HG02759 (cell line): ENCODE measurements at regions not wholly inside any gene's neighbourhood (a gene's known extent, or its start where the extent isn't known, plus 50 kb on each side); places are given as distances from the start of the nearest gene placed in this dataset.
"Not testable (repeated sequence)": the region's sequence is repeated elsewhere in the genome, so short reads cannot be mapped to it uniquely, and the experiment has no call there.

Experiments used
- ATAC-seq: cut with Tn5 transposase; IDR thresholded peaks from one replicate; pipeline ENCODE4 v1.9.1; 2021; ENCODE audit warnings: mild to moderate bottlenecking, moderate library complexity; ENCODE audit not compliant: unreplicated experiment

DNA sequence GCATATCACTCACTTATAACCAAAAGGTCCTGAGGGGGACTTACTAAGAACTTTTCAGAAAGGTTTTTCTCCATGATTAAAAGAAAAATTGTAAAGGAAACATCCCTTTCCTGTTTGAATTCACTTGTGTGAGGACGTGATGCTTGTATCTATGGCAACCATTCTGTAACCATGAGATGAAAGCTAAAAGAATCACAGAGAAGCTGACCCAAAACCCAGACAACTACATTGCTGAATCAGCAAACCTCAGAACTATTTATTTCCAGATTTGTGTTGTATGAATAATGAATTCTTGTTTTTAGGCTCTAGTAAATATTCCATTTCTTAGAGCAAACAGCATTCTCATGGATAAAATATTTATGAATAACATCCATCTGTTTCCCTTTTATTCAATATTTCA lies 91.2 kb downstream of the RCHY1 start:
- no peak for ATAC-seq

- ATAC-seq, result no peak
Observed at GRCh38 chr4:75412746-75413145, 101.5 kb downstream of the RCHY1 start.

GRCh38 chr4:75398501-75398900 lies 115.7 kb downstream of the RCHY1 start:
- no peak for ATAC-seq

DNA sequence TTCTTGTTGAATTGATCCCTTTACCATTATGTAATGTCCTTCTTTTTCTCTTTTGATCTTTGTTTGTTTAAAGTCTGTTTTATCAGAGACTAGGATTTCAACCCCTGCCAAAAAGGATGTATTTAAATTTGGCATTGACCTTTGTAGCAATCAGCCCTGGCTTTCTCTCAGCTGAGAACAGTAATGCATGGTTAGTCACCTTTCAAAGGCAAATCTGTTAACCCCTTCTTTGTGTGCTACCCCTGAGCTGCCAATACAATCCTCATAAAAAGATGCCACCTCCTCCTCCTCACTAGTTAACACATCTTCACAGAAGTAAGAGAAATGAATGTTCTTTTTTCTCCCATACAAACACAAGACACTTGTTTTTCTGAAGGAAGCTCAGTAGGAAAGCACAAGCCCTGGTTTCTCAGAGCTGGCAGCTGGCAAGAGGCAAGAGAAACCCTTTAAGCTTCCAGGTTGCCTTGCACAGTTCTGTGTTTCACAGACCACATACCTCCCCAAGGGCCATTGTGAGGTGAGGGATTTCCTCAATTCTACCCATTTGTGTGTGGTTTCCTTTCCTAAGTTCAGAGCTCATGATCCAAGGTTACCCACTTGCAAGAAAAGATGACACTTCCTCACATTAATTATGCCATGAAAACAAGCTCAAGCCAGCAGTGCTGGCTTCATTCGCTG lies 122.6 kb downstream of the RCHY1 start:
- ATAC-seq, result no peak

- ATAC-seq, result not testable (repeated sequence)
Observed at GRCh38 chr4:75386426-75386825, 127.8 kb downstream of the RCHY1 start.

DNA sequence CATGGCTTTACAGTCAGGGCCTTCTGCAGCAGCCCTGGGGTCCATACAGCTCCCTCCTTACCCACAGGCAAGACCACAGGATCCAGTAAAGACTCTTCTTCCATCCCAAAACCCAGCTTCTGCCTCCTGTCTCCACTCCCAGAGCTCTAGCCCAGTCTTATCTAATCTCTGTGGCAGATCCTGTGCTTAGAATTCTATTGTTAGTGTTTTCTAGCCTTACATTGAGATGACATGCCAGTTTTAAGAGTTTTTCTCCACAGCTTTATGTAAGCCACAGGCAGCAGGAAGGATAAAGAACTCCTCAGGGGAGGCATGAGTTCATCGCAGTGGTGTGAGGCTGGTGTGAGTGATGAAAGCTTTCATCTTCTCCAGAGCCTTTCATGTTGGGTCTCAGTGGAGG lies 129.1 kb downstream of the RCHY1 start:
- ATAC-seq, result no peak

GRCh38 chr4:75376543-75376942 lies 137.7 kb downstream of the RCHY1 start:
- ATAC-seq, result no peak

DNA sequence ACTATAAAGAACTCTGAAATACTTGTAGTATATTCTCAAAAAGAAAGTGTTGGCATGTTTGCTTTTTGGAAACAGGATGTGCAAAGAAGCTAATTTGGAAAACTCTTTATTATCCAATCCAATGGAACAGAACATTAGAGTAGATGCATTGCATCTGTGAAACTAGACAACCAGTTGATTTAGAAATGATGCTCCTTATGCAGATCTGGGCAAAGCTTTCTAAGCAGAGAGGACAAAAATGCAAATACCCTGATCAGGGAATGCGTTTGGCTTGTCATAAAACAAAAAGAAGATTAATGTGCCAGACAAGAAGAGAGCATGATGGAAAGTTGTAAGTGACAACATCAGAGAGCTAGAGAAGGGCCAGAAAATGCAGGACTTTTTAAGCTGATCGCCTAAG lies 142.3 kb downstream of the RCHY1 start:
- no peak for ATAC-seq

DNA sequence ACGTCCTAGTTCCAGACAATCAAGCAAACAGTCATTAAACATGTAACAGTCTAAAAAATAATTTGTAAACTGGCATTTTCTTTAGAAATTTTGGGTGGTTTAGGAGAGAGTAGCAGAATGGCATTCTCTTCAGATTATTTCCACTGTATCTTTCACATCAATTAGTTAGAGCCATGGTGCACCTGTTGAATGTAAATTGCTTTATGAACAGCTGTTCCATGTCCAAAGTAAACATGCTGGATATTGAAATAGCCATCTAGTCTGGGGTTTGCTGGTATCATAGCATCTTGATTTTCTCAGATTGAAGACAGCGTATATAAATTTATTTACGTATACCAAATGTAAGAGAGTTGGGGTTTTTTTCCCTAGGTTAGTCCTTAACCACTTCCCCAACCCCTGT lies 143.6 kb downstream of the RCHY1 start:
- no peak for ATAC-seq

DNA sequence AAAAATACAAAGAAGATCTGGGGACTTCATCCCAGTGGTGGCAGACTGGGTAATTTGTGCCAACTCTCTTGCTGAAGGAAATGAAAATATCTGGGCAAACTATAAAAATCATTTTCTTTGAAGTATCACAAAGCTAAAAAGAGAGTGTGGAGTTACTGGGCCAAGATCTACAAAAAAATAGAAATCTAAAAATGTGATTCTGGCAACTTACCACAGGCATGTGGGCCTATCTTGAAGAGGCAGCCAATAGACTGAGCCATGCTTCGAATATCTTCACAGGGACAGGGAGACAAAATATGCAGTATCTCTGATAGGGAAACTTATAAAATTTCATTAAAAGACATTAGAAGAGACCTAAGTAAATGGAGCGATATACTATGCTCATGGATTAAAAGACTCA lies 168.8 kb downstream of the RCHY1 start:
- ATAC-seq, result no peak

DNA sequence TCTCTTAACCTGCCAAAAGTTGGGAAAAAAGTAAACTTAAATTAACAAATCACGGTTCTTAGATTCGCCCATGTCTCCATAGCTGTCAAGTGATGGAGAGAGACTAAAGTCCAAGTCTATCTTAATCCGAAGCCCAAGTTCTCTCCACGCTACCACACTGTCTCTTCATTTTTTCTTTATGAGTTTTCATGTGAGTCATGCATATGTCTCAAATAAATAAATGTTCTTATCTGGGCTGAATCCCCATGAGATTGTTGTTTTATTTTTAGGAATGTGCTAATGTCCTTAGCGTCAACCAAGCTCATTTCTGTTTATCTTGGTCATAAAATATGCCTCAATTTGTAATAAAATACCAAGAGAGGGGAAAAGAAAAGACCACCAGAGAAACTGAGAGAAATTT lies 169.3 kb downstream of the RCHY1 start:
- no peak for ATAC-seq

- no peak for ATAC-seq
Observed at GRCh38 chr4:75343333-75343732, 170.9 kb downstream of the RCHY1 start.

DNA sequence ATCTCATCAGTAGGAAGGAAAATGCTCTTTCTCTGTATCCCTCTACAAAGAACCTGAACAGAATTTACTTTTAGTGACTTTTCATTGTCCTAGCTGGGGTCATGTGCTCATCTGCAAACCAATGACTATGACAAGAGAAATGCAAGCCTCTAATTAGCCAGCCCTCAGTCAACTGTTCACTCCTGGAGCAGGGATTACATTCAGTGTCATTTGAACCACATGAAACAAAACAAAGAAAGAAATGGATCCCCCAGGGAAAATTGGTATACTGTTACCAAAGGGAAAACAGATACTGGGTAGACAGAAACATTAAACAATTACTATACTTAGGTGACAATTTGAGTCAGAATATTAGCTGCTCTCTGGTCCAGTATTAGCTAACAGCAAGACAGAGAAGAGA lies 173.6 kb downstream of the RCHY1 start:
- no peak for ATAC-seq

- ATAC-seq, result no peak
Observed at GRCh38 chr4:75338352-75338880, 175.8 kb downstream of the RCHY1 start.

GRCh38 chr4:75327804-75328512 lies 186.2 kb downstream of the RCHY1 start:
- no peak for ATAC-seq

- ATAC-seq, result no peak
Observed at GRCh38 chr4:75325318-75325979, 188.8 kb downstream of the RCHY1 start.

GRCh38 chr4:75321484-75321883 lies 192.7 kb downstream of the RCHY1 start:
- no peak for ATAC-seq

- not testable (repeated sequence) for ATAC-seq
Observed at GRCh38 chr4:75317641-75318040, 196.6 kb downstream of the RCHY1 start.

DNA sequence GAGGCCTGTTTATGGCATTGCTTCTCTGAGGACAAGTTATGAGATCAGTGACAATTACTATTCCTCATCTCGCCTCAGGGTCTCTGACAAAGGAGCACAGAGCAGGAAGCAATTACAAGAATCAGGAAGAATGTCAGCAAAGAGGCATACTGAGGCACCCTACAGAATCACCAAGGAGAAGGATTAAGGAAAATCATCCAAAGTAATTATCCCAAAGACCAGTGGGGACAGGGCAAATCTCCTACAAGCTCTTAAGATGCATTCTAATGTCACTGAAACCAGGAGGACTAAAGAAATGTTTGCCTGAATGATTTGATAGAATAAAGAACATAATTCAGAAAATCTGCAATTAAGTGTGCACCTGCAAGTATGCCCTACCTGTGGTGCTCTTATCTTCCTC lies 206.2 kb downstream of the RCHY1 start:
- ATAC-seq, result no peak

DNA sequence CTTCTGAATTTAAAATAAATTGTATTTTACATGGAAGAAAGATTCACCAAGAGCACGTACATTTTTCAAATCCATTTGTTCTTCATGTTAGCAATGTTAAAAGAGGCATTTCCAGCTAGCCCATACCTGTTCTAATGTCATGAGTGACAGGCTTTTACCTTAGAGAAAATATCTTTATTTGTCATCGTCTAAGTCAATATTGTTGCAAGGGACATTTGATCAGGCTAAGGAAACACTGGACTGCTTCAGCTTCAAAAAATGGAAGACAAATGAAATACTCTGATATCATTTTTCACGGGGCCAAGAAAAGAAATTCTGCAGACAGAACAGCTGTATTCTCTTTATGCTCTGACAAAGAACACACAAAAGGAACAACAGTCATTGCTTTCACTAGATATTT lies 207.7 kb downstream of the RCHY1 start:
- no peak for ATAC-seq

- no peak for ATAC-seq
Observed at GRCh38 chr4:75302648-75303047, 211.6 kb downstream of the RCHY1 start.
